GM21528 (cell line): ENCODE measurements at regions not wholly inside any gene's neighbourhood (a gene's known extent, or its start where the extent isn't known, plus 50 kb on each side); places are given as distances from the start of the nearest gene placed in this dataset.
A peak's percentile ranks its signal among the peaks of the same experiment; 100 is the strongest.
"Not testable (repeated sequence)": the region's sequence is repeated elsewhere in the genome, so short reads cannot be mapped to it uniquely, and the experiment has no call there.

Experiments used
- ATAC-seq: cut with Tn5 transposase; IDR thresholded peaks from one replicate; pipeline ENCODE4 v1.9.1; 2021; ENCODE audit warnings: mild to moderate bottlenecking, moderate library complexity; ENCODE audit not compliant: unreplicated experiment, low FRiP score

DNA sequence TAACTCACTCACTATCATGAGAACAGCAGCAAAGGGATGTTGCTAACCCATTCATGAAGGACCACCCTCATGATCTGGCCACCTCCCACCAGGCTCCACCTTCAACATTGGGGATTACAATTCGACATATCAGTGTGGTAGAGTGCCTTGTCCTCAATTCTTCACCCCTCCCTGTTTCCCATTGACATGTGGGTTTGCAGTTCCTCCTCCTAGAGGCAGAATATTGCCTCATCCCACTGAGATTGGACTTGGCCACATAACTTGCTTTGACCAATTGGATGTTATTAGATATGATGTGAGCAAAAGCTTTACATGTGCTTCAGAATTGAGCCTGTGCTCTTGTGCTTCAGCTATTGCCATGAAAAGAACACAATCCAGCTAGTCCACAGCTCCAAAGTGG, 217.0 kb upstream of the CXCR4 start:
- no peak for ATAC-seq

DNA sequence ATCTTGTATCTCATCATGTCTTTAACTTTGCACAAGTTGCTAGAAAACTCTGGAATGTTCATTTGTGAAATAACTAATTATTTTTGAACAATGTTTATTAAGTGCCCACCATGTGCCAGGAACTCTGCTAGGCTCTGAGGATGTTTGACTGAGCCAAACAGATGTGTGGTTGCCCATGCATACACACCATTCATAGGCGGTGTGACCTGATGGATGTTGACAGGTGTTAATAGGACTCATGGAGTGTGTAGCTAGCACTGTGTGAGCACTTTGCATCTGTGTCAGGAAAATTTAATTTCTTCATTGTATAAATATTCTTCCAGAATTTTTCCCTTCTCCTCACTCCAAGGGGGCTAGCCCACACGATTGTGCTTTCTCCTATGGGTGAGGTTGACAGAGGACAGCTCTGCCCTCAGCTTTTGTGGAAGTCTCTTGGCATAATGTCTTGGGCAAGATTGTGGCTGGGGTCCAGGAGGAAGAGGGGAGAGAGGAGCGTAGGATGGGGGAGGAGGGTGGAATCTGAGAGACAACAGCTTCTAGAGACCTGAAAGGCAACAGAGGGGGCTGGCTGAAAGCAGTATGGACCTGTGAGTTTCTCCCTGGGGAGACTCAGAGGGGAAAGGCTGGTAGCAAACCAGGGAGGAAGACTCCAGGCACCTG, 214.6 kb upstream of the CXCR4 start:
- no peak for ATAC-seq

GRCh38 chr2:136331226-136331625, 213.3 kb upstream of the CXCR4 start:
- no peak for ATAC-seq

GRCh38 chr2:136328207-136328795, 210.4 kb upstream of the CXCR4 start:
- ATAC-seq = no peak

GRCh38 chr2:136327162-136327852, 209.4 kb upstream of the CXCR4 start:
- ATAC-seq = no peak

DNA sequence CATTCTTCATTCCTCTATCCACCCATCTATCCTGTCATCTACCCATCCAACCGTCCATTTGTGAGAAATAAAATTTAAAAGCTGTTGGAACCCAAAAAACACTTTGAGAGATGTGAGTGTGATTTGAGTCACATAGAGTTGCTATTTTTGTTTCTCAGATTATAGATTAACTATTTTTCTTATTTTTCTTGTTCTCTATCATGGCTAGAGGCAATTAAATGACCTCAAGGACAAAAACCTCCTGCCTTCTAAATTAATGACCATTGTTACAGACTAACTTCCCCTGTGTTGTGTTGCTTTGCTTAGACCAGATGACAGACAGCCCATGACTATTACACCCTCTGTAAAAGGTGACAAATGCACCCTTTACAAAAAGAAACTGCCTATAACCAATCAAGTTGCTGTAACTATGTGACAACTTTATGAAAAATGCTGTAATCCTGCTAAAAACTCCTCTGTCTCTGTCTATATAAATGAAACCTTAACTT, 207.9 kb upstream of the CXCR4 start:
- no peak for ATAC-seq

DNA sequence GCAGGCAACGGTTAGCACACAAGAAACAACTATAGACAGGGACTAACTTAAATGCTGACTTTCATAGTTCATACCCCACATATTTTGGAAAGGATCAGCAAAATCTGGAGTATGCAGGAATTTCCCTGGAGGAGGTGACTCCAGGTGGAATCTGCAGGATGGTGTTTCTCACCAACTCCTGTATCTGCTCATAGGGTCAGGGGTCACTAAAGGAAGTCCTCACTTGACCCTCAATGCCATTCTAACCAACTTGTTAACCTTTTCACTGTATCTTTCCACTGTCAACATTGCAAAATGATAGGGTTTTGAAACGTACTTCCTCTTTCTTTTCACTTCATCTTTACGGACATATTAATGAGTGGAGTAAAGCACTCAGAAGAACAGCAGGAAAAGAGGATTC, 207.0 kb upstream of the CXCR4 start:
- ATAC-seq = no peak

DNA sequence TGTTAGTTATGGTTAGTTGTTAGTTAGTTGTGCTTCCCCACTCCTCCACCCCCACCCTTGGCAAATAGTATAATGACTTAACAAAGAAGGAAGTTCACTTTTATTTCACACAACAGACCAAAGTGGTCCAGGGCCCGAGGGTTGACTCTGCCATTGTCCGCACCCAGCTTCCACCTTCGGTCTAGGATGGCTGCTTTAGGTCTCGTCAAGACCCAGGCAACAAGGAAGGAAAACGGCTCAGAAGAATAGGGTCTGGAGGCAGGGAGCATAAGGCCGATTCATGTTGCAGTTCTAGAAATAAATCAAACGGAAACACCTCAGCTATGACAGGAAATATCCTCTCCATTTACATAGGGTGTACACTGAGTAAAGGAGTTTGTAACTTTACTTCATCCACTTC, 206.0 kb upstream of the CXCR4 start:
- ATAC-seq = no peak

DNA sequence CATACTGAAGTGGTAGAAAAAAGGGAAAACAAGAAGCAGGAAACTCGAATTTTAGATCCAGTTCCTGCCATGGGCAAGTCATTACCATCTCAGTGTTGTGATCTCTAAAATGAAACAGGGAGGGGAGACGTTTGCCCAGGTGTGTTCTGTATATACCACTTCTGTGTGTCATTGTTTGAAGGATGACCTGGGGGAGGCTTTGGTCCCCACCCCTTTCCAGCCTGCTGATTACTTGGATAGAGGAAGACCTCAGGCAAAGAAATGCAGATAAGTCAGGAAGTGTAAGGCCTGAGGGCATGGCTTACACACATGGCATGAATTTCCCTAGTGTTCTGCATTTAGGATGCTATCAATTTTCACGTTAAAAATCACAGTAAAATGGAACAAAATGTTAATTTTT, 205.2 kb upstream of the CXCR4 start:
- ATAC-seq = no peak

DNA sequence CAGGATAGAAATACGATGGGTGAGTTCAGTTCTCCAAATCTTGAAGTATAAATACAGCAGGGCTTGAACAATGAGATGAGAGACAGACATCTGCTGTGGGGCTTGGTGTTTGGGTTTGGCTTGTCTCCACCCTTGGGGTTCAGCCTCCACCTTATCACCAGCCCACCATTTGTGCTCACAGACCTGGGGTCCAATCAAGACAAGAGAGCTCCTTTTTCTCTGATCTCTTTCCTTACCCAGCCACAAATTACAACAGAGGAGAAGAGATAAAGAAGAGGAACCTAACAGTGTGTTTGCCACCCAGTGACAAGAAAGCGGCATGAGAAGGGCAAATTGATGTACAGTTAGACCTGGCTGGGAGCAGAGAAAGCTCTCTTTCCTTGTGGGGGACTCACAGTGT, 204.5 kb upstream of the CXCR4 start:
- no peak for ATAC-seq

- no peak for ATAC-seq
These were observed 201.7 kb upstream of the CXCR4 start for GRCh38 chr2:136319651-136320050.

GRCh38 chr2:136319237-136319636, 201.3 kb upstream of the CXCR4 start:
- no peak for ATAC-seq

DNA sequence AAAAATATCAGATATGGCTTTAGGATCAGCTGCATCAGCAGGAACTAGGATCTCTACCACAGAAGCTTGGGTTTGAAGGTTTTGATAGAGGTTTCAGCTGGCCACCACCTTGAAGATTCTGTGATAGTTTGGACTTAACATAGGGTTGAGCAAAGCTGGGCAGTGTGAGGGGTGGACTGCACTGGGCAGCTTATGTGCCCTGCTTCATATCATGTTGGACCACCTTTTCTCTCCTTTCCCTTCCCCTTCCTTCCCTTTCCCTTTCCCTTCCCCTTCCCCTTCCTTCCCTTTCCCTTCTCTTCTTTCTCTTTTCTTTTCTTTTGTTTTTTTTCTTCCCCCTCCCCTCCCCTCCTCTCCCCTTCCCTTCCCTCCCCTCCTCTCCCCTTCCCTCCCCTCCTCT, 196.3 kb upstream of the CXCR4 start:
- ATAC-seq = no peak

DNA sequence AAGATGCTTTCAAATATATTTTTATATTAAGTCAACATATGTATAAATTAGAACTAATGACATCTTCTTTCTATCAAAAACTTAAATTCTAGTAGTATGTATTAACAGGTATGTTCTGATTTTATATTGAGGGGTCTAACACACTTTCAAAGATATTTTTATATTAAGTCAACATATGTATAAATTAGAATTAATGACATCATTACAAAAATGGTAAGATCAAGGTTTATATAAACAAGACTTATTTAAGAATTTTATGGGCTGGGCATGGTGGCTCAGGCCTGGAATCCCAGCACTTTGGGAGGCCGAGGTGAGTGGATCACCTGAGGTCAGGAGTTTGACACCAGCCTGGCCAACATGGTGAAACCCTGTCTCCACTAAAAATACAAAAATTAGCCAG, 194.6 kb upstream of the CXCR4 start:
- ATAC-seq = not testable (repeated sequence)

- no peak for ATAC-seq
These were observed 193.1 kb upstream of the CXCR4 start for GRCh38 chr2:136310797-136311603.

DNA sequence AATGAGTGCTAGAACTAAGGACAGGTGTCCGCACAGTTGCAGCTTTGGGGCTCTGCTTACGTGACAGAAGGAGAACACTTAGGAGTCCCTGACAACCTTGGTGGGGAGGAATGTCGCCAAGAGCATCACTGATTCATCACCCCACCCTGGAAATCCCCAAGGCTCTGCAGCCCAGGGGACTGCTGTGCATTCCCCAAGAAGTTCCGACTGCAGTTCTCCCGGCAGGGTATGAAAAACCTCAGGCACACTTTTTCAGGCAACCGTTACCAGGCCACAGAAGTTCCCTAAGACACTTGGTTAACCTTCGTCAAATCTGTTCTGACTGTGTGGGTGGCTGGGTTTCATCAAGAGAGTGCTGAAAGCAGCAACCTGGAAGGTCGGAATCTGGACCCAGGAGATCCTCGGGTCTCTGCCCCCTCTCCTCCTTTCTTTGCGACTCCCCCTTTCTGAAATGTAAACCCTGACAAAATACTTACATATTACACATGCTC, 192.1 kb upstream of the CXCR4 start:
- no peak for ATAC-seq

DNA sequence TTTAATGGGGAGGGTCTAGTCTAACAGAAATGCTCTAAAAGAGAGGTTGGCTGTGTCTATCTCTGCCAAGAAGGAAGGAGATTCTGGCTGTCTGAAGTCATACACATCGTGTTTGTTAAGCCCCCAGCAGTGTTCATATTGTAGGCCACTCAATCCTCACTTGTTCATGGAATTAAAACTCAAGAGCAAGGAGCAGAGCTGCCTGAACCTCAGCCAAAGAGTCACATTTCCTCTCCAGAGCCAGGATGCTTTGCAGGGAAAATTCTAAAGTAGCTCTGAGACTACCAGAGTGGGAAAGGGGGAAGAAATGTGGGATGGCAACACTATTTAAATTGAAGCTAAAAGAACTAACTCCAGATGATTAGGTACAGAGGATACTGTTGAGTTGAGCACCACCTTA, 190.7 kb upstream of the CXCR4 start:
- ATAC-seq = no peak

GRCh38 chr2:136306836-136307235, 188.9 kb upstream of the CXCR4 start:
- ATAC-seq = no peak

DNA sequence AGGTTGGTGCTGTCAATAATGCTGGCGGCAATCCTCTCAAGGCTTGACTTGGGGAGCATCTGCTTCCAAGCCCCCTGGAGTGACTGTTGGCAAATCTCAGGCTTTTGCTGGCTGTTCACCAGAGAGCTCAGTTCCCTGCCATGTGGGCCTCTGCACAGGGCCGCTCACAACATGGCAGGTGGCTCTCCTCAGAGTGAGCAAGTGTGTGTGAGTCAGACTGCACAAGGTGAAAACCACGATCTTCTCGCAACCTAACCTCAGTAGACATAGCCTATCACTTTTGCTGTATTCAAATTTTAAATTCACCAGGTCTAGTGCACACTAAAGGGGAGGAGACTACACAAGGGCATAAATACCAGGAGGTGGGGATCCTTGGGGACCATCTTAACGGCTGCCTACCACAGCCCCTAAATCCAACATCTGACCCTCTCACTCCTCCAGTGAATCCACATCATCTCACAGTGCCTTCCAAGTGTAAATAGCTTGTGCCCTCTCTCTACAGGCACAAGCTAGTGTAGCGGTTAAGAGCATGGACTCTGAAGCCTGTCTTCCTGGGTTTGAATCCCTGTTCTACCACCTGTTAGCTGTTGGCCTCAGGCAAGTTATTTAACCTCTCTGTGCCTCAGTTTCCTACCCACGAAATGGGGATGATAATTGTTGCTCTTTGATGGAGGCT, 187.7 kb upstream of the CXCR4 start:
- peak; percentile 92 for ATAC-seq

- ATAC-seq = no peak
These were observed 183.1 kb upstream of the CXCR4 start for GRCh38 chr2:136301006-136301405.
